Cardiac muscle cell (in vitro differentiated cells and primary cell): ENCODE measurements at regions not wholly inside any gene's neighbourhood (a gene's known extent, or its start where the extent isn't known, plus 50 kb on each side); places are given as distances from the start of the nearest gene placed in this dataset.

Experiments used
- DNase-seq, 2 donors: peaks; one replicate each; pipeline versions ENCODE4 v3.0.0 to v3.0.0-alpha.2; 2010 to 2017; ENCODE audit warnings: low read depth in 1 of 2, low spot score in 1 of 2
- H3K27ac ChIP-seq: fragments of 200-600 bp; sonication (generic); 2 replicates; pipeline ENCODE4 v1.5.1; 2016
- H3K27me3 ChIP-seq: fragments of 200-600 bp; sonication (generic); 2 replicates; pipeline ENCODE4 v1.6.0; 2016; ENCODE audit warnings: control low read depth
- H3K36me3 ChIP-seq: fragments of 200-600 bp; sonication (generic); 2 replicates; pipeline ENCODE4 v1.5.1; 2016; ENCODE audit warnings: control low read depth
- H3K4me1 ChIP-seq: fragments of 200-600 bp; sonication (generic); 2 replicates; pipeline ENCODE4 v1.8.1; 2017; ENCODE audit warnings: low read depth, mild to moderate bottlenecking, mixed run types
- H3K4me3 ChIP-seq: fragments of 200-600 bp; sonication (generic); 2 replicates; pipeline ENCODE4 v1.5.1; 2016; ENCODE audit warnings: mild to moderate bottlenecking
- H3K9me3 ChIP-seq: fragments of 200-600 bp; sonication (generic); 2 replicates; pipeline ENCODE4 v1.5.1; 2017; ENCODE audit warnings: low read depth, mild to moderate bottlenecking, control low read depth
- TF ChIP-seq, protein P1 (sequence below): IDR thresholded peaks from 2 replicates; pipeline ENCODE4 v1.5.1; 2012; ENCODE audit warnings: low read depth, mild to moderate bottlenecking, low read length

DNA sequence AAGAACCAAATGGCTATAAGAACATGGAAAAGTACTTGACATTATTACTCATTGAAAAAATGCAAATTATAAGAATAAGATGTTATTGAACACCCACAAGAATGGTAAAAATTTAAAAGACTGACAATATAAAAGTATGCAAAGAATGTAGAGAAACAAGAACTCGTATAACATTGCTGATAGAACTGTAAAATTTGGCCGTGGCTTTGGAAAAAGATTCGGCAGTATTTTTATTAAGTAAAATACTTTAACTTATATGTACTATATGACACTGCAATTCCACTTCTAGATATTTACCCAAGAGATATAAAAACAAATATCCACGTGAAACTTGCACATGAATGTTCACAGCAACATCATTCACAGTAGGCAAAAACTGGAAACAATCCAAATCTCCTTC, 239.2 kb downstream of the TPBG start:
- H3K9me3 ChIP-seq, result no peaks in the 10 kb centered on the region

GRCh38 chr6:82603871-82604270, 240.3 kb downstream of the TPBG start:
- no peak for DNase-seq
- TF ChIP-seq, protein P1, sequence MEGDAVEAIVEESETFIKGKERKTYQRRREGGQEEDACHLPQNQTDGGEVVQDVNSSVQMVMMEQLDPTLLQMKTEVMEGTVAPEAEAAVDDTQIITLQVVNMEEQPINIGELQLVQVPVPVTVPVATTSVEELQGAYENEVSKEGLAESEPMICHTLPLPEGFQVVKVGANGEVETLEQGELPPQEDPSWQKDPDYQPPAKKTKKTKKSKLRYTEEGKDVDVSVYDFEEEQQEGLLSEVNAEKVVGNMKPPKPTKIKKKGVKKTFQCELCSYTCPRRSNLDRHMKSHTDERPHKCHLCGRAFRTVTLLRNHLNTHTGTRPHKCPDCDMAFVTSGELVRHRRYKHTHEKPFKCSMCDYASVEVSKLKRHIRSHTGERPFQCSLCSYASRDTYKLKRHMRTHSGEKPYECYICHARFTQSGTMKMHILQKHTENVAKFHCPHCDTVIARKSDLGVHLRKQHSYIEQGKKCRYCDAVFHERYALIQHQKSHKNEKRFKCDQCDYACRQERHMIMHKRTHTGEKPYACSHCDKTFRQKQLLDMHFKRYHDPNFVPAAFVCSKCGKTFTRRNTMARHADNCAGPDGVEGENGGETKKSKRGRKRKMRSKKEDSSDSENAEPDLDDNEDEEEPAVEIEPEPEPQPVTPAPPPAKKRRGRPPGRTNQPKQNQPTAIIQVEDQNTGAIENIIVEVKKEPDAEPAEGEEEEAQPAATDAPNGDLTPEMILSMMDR, result no peak

More for the DNA sequence above, 239.2 kb downstream of the TPBG start:
- DNase-seq, result no peak
- H3K4me3 ChIP-seq, result no peak overlapping the region
- no peaks in the 10 kb centered on the region for H3K4me1 ChIP-seq
- H3K27ac ChIP-seq, result no peak overlapping the region
- H3K27me3 ChIP-seq, result no peaks in the 10 kb centered on the region
- H3K36me3 ChIP-seq, result no peaks in the 10 kb centered on the region
- TF ChIP-seq, protein P1, result no peak

DNA sequence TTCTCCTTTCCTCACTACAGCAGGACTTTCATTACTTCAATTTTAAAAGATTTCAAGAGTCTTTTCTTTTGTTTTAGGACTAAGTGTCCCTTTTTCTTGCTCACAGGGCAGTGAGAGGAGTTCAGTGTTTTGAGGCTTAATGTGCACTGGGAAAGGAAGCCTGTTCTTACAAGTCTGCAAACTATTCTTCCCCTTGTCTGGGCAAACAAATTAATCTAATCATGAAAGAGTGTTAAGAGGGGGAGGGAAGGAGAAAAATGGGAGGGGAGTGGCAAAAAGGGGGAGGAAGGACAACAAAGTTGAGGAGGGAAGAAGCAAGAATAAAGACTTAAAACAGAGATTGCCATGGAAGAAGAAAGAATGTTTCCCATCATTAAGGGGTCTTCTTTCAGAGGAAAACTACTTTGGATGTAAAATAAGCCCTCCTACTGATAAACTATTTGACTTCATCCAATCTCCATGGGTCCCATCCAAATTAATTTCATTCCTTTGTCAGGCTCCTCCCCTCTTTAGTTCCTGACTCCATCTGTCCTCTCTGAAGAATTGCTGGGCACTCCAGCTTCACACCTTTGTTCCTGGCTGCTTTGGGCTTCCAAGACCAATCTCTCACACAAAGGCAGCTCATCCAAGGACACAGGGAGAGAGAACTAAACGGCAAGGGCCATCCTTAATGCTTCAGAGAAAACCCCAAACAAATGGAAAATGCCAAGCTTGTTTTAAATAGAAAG, 244.5 kb downstream of the TPBG start:
- no peaks in the 10 kb centered on the region for H3K4me1 ChIP-seq
- H3K27ac ChIP-seq, result no peak overlapping the region
- TF ChIP-seq, protein P1, result no peak
- H3K36me3 ChIP-seq, result no peaks in the 10 kb centered on the region
- H3K9me3 ChIP-seq, result no peaks in the 10 kb centered on the region
- H3K4me3 ChIP-seq, result no peak overlapping the region
- no peaks in the 10 kb centered on the region for H3K27me3 ChIP-seq
- no peak for DNase-seq

More at GRCh38 chr6:82603871-82604270, 240.3 kb downstream of the TPBG start:
- Histone ChIP-seq H3K27me3 (no peaks in the 10 kb centered on the region), H3K27ac (no peak overlapping the region), H3K9me3 (no peaks in the 10 kb centered on the region), H3K36me3 (no peaks in the 10 kb centered on the region), H3K4me1 (no peaks in the 10 kb centered on the region), H3K4me3 (no peak overlapping the region)

GRCh38 chr6:82608781-82609180, 245.2 kb downstream of the TPBG start:
- no peak overlapping the region for H3K27ac ChIP-seq
- H3K4me3 ChIP-seq, result no peak overlapping the region
- no peak for DNase-seq
- H3K4me1 ChIP-seq, result no peaks in the 10 kb centered on the region
- no peaks in the 10 kb centered on the region for H3K36me3 ChIP-seq
- H3K9me3 ChIP-seq, result no peaks in the 10 kb centered on the region
- TF ChIP-seq, protein P1, result no peak
- no peaks in the 10 kb centered on the region for H3K27me3 ChIP-seq

DNA sequence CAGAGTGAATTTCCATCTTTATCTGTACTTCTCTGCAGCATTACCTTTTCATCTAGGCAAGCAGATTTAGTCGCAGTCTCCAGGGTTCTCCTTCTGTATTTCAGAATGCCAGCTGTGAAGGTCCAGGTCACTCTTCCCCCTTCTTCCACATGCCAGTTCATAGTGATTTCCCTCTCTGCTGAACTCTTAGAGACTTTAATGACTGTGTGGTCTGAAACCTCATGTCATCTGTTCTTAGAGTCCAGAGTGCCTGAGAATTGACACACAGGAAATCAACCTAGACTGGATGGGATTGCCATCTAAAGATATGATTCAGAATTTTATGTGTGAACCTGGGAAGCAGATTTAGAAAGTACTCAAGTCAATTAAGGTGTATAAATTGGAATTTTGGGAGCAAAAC, 248.1 kb downstream of the TPBG start:
- Histone ChIP-seq H3K36me3 (no peaks in the 10 kb centered on the region), H3K4me3 (no peak overlapping the region), H3K27me3 (no peaks in the 10 kb centered on the region), H3K27ac (no peak overlapping the region), H3K9me3 (no peaks in the 10 kb centered on the region), H3K4me1 (no peaks in the 10 kb centered on the region)
- DNase-seq, result no peak
- TF ChIP-seq, protein P1, result no peak
